MM.1S (cell line): ENCODE measurements at regions not wholly inside any gene's neighbourhood (a gene's known extent, or its start where the extent isn't known, plus 50 kb on each side); places are given as distances from the start of the nearest gene placed in this dataset.

Experiments used
- CTCF ChIP-seq: fragments of 300-600 bp; sonication (generic); IDR thresholded peaks from 2 replicates; pipeline ENCODE4 v1.5.1; 2016; ENCODE audit warnings: antibody characterized with exemption, low read length, mixed read lengths
- EZH2 ChIP-seq: fragments of 300-600 bp; sonication (generic); optimal IDR thresholded peaks from 2 replicates; pipeline ENCODE3; 2017; ENCODE audit warnings: low read depth, mild to moderate bottlenecking, antibody characterized with exemption, low read length, mixed read lengths
- EZH2phosphoT487 ChIP-seq: fragments of 300-600 bp; sonication (generic); IDR thresholded peaks from 2 replicates; pipeline ENCODE4 v1.6.1; 2018; ENCODE audit warnings: antibody characterized with exemption, low read length

GRCh38 chr4:107500551-107500950 lies 219.5 kb downstream of the PAPSS1 start:
- TF ChIP-seq CTCF: no peak
- TF ChIP-seq EZH2: no peak
- TF ChIP-seq EZH2phosphoT487: no peak
